ACC112 (cell line): ENCODE measurements at regions not wholly inside any gene's neighbourhood (a gene's known extent, or its start where the extent isn't known, plus 50 kb on each side); places are given as distances from the start of the nearest gene placed in this dataset.

Experiments
- H2AFZ ChIP-seq: fragments of 200-600 bp; sonication (generic); one replicate; pipeline ENCODE4 v1.6.0; 2017; ENCODE audit warnings: antibody characterized with exemption, low read length; ENCODE audit not compliant: unreplicated experiment
- H3K27ac ChIP-seq: fragments of 200-600 bp; sonication (generic); 2 replicates; pipeline ENCODE4 v1.5.1; 2014; ENCODE audit warnings: low read depth, mild to moderate bottlenecking, antibody characterized with exemption, low read length, moderate library complexity
- H3K27me3 ChIP-seq: fragments of 200-600 bp; sonication (generic); 2 replicates; pipeline ENCODE4 v1.6.1; 2014; ENCODE audit warnings: mild to moderate bottlenecking, antibody characterized with exemption, low read length, moderate library complexity, mixed read lengths; ENCODE audit not compliant: insufficient read depth
- H3K36me3 ChIP-seq: fragments of 200-600 bp; sonication (generic); 2 replicates; pipeline ENCODE4 v1.6.1; 2016; ENCODE audit warnings: mild to moderate bottlenecking, antibody characterized with exemption, low read length, moderate library complexity, mixed read lengths; ENCODE audit not compliant: insufficient read depth
- H3K4me1 ChIP-seq: fragments of 200-600 bp; sonication (generic); one replicate; pipeline ENCODE4 v1.6.1; 2016; ENCODE audit warnings: low read length, mixed read lengths; ENCODE audit not compliant: insufficient read depth, unreplicated experiment, control insufficient read depth
- H3K4me3 ChIP-seq: fragments of 200-600 bp; sonication (generic); 2 replicates; pipeline ENCODE4 v1.5.1; 2014; ENCODE audit warnings: mild to moderate bottlenecking, low read depth, low read length
- H3K79me2 ChIP-seq: fragments of 200-600 bp; sonication (generic); one replicate; pipeline ENCODE4 v1.6.0; 2016; ENCODE audit warnings: low read length; ENCODE audit not compliant: control insufficient read depth, unreplicated experiment, insufficient read depth

DNA sequence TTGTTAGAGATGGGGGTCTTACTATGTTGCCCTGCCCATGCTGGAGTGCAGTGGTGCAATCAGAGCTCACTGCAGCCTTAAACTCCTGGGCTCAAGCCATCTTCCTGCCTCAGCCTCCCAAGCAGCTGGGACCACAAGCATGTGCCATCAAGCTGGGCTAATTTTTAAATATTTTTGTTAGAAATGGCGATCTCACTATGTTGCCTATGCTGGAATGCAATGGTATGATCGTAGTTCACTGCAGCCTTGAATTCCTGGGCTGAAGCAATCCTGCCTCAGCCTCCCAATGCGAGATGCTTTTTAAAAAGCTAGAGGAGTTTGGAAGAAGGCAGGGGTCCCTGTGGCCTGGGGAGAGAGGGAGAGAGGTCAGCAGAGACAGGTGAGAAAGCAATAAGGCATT is 600.1 kb upstream of the AUTS2 start:
- H3K36me3 ChIP-seq: no peaks in the 10 kb centered on the region
- no peaks in the 10 kb centered on the region for H3K27me3 ChIP-seq
- no peak overlapping the region for H3K4me3 ChIP-seq
- H3K4me1 ChIP-seq: no peaks in the 10 kb centered on the region
- H2AFZ ChIP-seq: no peak overlapping the region
- H3K79me2 ChIP-seq: no peaks in the 10 kb centered on the region
- H3K27ac ChIP-seq: no peak overlapping the region

DNA sequence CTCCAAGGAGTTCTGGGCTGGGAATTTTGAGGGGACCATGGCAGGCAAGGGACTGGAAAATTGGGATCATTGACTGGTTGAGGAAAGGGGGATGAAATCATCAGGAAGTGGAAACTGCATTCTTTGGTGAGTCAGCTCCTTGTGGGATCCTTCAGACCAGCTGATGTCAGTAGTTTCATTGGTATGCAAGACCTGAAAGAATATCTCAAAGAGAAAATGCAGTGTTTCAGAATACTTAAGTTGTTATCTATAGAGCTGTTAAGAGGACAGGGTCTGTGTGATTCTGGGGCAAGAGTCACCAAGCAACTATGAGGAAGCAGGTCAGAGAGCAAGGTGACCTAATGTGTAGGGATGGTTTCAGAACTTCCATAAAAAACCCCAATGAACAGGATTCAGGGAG is 595.9 kb upstream of the AUTS2 start:
- H3K36me3 ChIP-seq: no peaks in the 10 kb centered on the region
- H3K27ac ChIP-seq: no peak overlapping the region
- H3K27me3 ChIP-seq: no peaks in the 10 kb centered on the region
- H2AFZ ChIP-seq: no peak overlapping the region
- H3K4me3 ChIP-seq: no peak overlapping the region
- no peaks in the 10 kb centered on the region for H3K4me1 ChIP-seq
- no peaks in the 10 kb centered on the region for H3K79me2 ChIP-seq

DNA sequence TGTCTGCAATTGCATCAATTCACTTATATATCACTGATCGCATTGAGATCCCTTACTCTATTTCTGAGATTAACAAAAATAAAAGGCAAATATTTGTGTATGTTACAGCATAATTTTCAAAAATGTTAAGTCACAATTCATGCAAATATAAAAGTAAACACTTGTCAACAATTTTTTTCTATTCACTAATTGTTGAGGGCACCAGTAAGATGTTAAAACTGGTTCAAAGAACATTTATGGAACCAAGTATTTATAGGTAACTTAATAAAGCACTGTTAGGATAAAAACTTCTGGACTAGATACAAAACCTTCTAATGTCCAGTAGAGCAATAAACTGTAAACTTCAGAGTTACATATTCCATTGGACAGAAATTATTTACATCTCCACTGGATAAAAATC is 586.1 kb upstream of the AUTS2 start:
- Histone ChIP-seq H3K4me3 (no peak overlapping the region), H3K27me3 (no peaks in the 10 kb centered on the region), H3K27ac (no peak overlapping the region), H2AFZ (no peak overlapping the region), H3K79me2 (no peaks in the 10 kb centered on the region), H3K36me3 (no peaks in the 10 kb centered on the region), H3K4me1 (no peaks in the 10 kb centered on the region)

DNA sequence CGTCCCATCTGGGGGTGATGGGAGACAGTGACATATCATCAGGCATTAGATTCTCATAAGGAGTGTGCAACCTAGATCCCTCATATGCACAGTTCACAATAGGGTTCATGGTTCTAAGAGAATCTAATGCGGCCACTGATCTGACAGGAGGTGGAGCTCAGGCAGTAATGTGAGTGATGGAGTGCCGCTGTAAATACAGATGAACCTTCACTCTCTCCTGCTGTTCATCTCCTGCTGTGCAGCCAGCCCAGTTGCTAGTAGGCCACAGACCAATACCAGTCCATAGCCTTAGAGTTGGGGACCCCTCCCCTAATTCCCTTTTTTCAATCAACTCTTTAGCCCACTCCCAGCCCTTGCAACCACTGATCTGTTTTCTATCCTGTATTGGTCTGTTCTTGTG is 581.1 kb upstream of the AUTS2 start:
- no peaks in the 10 kb centered on the region for H3K4me1 ChIP-seq
- no peaks in the 10 kb centered on the region for H3K36me3 ChIP-seq
- no peaks in the 10 kb centered on the region for H3K27me3 ChIP-seq
- H2AFZ ChIP-seq: no peak overlapping the region
- H3K4me3 ChIP-seq: no peak overlapping the region
- no peak overlapping the region for H3K27ac ChIP-seq
- H3K79me2 ChIP-seq: no peaks in the 10 kb centered on the region

DNA sequence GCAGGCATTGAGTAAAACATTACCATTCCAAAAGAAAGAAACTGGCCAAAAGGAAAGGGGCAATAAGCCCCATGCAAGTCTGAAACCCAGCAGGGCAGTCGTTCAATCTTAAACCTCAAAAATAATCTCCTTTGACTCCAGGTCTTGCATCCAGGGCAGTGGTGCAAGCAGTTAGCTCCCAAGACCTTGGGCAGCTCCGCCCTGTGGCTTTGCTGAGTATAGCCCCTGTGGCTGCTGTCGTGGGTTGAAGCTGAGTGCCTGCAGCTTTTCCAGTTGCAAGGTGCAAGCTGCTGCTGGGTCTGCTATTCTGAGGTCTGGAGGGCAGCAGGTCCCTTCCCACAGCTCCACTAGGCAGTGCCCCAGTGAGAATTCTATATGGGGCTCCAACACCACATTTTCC is 580.1 kb upstream of the AUTS2 start:
- H2AFZ ChIP-seq: no peak overlapping the region
- H3K4me3 ChIP-seq: no peak overlapping the region
- no peaks in the 10 kb centered on the region for H3K27me3 ChIP-seq
- no peaks in the 10 kb centered on the region for H3K79me2 ChIP-seq
- H3K4me1 ChIP-seq: no peaks in the 10 kb centered on the region
- H3K27ac ChIP-seq: no peak overlapping the region
- no peaks in the 10 kb centered on the region for H3K36me3 ChIP-seq

DNA sequence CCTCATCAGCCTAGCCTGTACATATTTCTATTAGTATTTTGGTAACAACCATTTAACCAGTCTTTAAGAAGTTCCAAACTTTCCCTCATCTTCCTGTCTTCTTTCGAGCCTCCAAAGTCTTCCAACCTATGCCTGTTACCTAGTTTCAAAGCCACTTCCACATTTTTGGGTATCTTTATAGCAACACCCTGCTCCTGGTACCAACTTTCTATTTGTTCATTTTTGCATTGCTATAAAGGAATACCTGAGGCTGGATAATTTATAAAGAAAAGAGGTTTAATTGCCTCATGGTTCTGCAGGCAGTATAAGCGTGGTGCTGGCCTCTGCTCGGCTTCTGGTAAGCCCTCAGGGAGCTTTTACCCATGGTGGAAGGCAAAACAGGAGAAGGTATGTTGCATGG is 578.8 kb upstream of the AUTS2 start:
- Histone ChIP-seq H3K27me3 (no peaks in the 10 kb centered on the region), H3K27ac (no peak overlapping the region), H3K79me2 (no peaks in the 10 kb centered on the region), H3K4me3 (no peak overlapping the region), H3K36me3 (no peaks in the 10 kb centered on the region), H3K4me1 (no peaks in the 10 kb centered on the region), H2AFZ (no peak overlapping the region)

DNA sequence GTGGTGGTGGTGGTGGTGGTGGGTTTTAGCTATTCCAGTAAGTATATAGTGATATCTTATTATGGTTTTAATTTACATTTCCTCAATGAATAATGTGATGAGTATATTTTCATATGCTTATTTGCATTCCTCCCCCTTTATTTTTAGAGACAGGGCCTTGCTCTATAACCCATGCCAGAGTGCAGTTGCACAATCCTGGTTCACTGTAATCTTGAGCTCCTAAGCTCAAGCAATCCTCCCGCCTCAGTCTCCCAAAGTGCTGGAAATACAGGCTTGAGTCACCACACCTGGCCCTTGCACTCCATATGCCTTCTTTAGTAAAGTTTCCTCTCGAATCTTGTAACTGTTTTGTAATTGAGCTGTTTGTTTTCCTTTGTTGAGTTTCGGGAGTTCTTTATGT is 577.7 kb upstream of the AUTS2 start:
- Histone ChIP-seq H3K4me3 (no peak overlapping the region), H3K27me3 (no peaks in the 10 kb centered on the region), H3K79me2 (no peaks in the 10 kb centered on the region), H2AFZ (no peak overlapping the region), H3K36me3 (no peaks in the 10 kb centered on the region), H3K4me1 (no peaks in the 10 kb centered on the region), H3K27ac (no peak overlapping the region)

DNA sequence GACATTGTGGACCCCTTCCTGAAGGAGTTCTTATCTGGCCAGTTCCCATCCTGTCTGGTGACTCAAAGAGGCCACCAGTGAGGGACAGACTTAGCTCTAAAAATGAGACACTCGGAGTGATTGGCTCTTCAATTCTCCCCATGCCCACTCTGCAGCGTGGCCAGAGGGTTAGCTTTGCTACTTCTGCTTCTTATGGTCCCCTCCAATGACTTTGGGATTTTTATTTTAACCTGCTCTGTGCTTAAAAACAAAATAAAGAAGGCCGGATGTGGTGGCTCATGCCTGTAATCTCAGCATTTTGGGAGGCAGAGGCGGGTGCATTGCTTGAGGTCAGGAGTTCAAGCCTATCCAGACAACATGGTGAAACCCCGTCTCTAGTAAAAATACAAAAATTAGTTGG is 573.0 kb upstream of the AUTS2 start:
- Histone ChIP-seq H3K4me3 (no peak overlapping the region), H3K27ac (no peak overlapping the region), H2AFZ (no peak overlapping the region), H3K36me3 (no peaks in the 10 kb centered on the region), H3K4me1 (no peaks in the 10 kb centered on the region), H3K27me3 (no peaks in the 10 kb centered on the region), H3K79me2 (no peaks in the 10 kb centered on the region)

DNA sequence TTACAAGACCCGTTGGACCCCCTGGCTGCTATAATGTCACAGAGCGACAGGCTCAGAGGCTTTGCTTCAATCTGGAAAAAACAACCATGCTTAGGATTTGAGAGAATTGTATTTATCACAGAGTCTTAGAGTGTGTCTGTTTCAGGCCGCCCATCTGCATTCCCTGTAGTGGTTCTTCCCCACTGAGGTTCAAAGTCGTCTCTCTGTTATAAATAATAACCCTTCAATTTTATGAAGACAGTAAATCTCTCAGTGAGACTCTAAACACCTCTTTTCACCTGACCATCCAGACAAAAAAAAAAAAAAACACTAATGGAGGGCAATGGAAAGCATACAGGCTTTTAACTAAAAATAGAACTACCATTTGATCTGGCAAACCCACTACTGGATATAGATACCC is 565.4 kb upstream of the AUTS2 start:
- Histone ChIP-seq H3K79me2 (no peaks in the 10 kb centered on the region), H3K4me3 (no peak overlapping the region), H3K27ac (no peak overlapping the region), H3K4me1 (no peaks in the 10 kb centered on the region), H3K36me3 (no peaks in the 10 kb centered on the region), H3K27me3 (no peaks in the 10 kb centered on the region), H2AFZ (no peak overlapping the region)

DNA sequence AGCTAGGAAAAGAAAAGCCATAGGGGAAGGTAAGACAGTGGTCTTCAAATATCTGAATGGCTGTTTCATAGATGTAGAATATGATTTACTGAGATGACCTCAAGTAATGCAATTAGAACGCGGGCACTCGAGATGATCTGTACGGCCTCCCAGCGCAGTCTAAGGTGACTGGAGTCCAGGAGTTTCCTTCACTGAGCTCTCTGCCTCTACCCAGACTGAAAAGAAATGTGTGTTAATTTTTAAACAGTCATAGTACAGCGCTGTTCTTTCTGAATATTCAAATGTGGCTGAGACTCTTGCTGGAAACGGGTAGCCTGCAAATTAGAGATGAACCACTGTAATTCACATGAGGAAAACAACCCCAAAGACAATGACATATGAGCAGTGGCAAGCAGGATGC is 562.4 kb upstream of the AUTS2 start:
- H3K4me1 ChIP-seq: no peaks in the 10 kb centered on the region
- H3K4me3 ChIP-seq: no peak overlapping the region
- no peaks in the 10 kb centered on the region for H3K27me3 ChIP-seq
- H2AFZ ChIP-seq: no peak overlapping the region
- no peaks in the 10 kb centered on the region for H3K36me3 ChIP-seq
- no peaks in the 10 kb centered on the region for H3K79me2 ChIP-seq
- no peak overlapping the region for H3K27ac ChIP-seq

DNA sequence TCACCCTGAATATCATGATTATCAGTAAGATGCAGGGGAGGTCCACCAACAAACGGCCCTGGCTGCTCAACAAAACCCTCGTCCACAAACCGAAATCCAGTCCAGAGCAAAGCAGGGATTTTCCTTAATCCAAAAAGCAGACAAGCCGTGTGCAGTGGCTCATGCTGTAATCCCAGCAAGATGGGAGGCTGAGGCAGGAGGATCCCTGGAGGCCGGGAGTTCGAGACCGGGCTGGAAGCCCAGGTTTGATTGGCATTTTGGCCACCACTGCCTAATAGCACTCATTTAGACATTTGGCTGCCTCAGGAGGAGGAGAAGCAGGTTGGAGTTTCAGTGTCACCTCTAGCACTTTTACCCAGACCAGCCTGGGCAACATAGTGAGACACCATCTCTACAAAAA is 562.0 kb upstream of the AUTS2 start:
- no peaks in the 10 kb centered on the region for H3K27me3 ChIP-seq
- H3K4me1 ChIP-seq: no peaks in the 10 kb centered on the region
- H3K4me3 ChIP-seq: no peak overlapping the region
- no peaks in the 10 kb centered on the region for H3K36me3 ChIP-seq
- no peak overlapping the region for H3K27ac ChIP-seq
- no peak overlapping the region for H2AFZ ChIP-seq
- H3K79me2 ChIP-seq: no peaks in the 10 kb centered on the region

DNA sequence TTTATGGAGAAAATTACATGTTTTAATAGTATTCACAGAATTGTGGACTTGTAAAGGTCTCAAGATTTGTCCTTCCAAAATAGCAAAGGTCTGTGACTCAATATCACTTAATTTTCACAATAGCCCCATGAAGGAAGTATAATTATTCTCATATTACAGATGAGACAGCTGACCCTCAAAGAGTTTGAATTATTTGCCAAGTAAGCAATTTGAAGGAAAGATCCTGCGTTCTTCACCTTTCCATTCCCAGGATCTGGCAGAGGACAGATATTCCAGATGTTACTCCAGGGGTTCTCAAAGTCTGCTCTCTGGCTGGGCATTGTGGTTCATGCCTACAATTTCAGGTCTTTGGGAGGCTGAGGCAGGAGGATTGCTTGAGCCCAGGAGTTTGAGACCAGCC is 559.4 kb upstream of the AUTS2 start:
- H3K27ac ChIP-seq: no peak overlapping the region
- H3K27me3 ChIP-seq: no peaks in the 10 kb centered on the region
- no peak overlapping the region for H3K4me3 ChIP-seq
- no peaks in the 10 kb centered on the region for H3K79me2 ChIP-seq
- no peaks in the 10 kb centered on the region for H3K4me1 ChIP-seq
- H2AFZ ChIP-seq: no peak overlapping the region
- H3K36me3 ChIP-seq: no peaks in the 10 kb centered on the region
